ENCODE measurements at regions not wholly inside any gene's neighbourhood (a gene's known extent, or its start where the extent isn't known, plus 50 kb on each side); places are given as distances from the start of the nearest gene placed in this dataset.

- TF ChIP-seq CTCF (conservative IDR thresholded peaks at IDR 0.05) = no peak
- TF ChIP-seq EZH2 (IDR thresholded peaks at IDR 0.05; ENCODE audit: low read depth) = no peak
Observed at GRCh38 chr1:222021129-222021528, 279.2 kb upstream of the DUSP10 start.

All from PC-9 (cell line).